ENCODE measurements at regions not wholly inside any gene's neighbourhood (a gene's known extent, or its start where the extent isn't known, plus 50 kb on each side); places are given as distances from the start of the nearest gene placed in this dataset.
A peak's percentile ranks its signal among the peaks of the same experiment; 100 is the strongest.

DNA sequence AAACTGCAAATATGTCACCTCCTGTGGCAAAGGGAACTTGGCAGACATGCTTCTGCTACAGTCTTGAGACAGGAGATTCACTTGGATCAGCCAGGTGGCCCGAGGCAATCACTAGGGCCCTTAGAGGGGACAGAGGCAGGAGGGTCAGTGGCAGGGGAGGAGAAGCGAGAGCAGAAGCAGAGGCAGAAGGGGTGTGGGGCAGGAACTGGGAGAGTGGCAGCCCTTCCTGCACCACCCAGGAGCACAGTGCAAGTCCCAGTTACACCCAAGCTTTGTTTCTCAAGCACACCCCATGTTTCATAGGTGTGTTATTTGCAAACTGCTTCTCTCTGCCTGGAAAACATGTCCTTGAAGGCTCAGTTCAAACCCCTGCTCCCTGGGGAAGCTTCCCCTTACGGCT is 309.7 kb upstream of the MYT1L start:
- Mint-ChIP-seq H3K36me3 (peaks cover 0 to 9% of the 10 kb centered on the region in 2 donors), H3K9me3 (peaks cover 3 to 9% of the 10 kb centered on the region in 2 donors), H3K27ac (no peak overlapping the region)
- DNase-seq (ENCODE audit: low spot score in 2 of 2) (no peak), ATAC-seq (no peak)

DNA sequence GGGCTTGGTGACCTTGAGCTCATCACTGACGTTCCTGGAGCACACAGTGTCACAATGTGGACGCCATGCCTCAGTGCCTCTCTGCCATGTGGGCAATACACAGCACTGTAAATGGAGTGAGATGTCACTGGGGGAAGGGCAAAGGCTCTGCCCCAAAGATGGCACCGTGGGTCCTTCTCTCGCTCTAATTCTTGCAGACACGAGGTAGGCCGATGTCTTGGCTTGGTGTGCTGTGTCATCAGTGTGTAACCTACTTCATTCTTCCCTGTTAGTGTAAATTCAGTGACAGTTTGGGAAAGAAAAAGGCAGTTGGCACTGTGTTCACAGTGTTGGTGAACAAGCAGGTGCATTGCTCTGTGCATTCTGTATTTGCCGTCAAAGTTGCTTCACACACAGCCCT is 309.3 kb upstream of the MYT1L start:
- peaks cover 0 to 9% of the 10 kb centered on the region in 2 donors for H3K36me3 Mint-ChIP-seq
- no peak for ATAC-seq
- H3K9me3 Mint-ChIP-seq = peaks cover 3 to 9% of the 10 kb centered on the region in 2 donors
- DNase-seq (ENCODE audit: low spot score in 2 of 2) = no peak
- no peak overlapping the region for H3K27ac Mint-ChIP-seq

DNA sequence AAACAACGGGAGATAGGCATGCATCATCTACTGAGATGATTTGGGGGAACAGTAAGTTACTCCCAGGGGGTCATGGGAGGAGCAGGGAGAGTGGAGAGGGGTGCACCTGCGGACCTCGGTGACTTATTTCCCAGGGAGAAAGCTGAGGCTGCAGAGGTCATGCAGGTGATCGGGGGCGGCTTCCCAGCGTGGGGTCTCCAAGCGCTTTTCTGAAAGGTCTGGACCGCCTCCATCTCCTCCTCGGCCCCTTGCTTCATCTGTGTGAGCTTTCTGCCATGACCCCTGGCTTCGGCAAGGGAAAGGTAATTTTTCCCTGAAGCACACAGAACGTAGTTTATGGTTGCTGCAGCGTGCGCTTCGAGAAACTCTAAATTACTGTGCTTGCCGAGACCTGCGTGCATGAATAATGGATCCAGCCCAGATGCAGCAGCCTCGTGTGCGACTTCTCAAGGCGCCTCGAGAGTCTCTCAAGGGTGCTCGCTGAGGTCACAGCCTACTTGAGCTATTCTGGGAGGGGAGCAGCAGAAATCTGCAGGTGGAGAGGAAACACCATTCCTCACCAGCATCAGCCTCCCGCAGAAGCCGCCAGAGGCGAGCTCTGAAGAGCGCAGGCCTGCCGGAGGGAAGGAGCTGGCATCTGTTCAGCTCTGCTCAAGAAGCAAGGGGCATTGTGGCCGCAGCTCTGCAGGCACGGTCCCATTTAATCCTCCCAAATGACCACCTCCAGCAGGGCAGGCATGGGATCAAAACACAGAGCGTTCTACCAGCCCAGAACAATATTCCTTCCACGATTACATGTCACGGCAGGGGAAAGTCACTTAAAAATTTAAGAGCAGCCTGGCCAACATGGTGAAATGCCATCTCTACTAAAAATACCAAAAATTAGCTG is 308.4 kb upstream of the MYT1L start:
- Mint-ChIP-seq H3K36me3 (peaks cover 0 to 8% of the 10 kb centered on the region in 2 donors), H3K27ac (no peak overlapping the region), H3K9me3 (peaks cover 3 to 8% of the 10 kb centered on the region in 2 donors)
- DNase-seq (ENCODE audit: low spot score in 2 of 2) = no peak
- no peak for ATAC-seq

DNA sequence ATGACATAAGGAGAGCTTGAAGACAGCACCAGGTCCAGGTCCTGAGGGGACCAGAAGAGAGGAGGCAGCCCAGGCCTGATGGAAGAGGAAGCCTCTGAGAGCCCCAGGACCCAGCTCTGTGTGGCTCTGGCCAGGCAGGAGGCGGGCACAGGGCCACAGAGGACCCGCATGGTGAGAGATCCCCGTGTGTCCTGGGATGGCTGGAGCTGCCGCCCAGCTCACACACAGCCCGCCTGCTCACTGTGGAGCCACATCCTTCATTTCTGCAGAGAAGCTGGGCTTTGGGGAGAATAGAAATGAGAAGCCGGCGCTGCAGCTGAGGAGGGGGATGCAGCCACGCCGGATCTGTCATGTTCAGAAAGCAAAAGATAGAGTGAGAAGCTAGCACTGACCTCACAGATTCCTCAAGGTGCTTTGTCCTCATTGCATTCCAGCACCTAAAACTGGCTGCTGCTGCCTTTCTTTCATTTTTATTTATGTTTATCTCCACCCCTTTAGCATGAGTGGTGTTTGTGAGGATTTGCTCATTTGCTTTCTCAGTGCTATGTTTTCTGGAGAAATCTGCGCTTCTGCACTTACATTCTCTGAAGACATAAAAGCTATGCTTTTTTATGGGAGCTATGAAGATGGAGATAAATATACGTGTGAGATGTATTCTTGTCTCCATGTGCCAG is 307.6 kb upstream of the MYT1L start:
- Mint-ChIP-seq H3K9me3 (no peaks in the 10 kb centered on the region), H3K27ac (no peak overlapping the region), H3K36me3 (no peaks in the 10 kb centered on the region)
- DNase-seq (ENCODE audit: low spot score in 2 of 2) (no peak), ATAC-seq (no peak)

DNA sequence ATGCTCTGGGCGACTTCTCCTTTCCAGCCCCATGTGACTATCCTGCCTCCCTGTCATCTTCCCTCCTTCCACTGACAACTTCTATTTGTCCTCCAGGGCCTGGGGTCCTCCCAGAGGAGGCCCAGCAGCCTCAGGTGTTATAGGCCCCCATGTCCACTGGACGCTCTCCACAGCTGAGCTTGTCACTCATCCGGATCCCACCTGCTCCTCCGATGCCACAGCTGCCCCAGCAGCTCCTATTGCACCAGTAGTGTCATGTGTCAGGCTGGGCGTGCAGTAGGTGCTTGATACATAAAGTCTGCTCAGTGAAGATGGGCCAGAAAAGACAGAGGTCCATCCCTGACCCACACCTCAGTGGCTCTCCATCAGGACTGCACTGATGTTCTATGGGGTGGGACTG is 305.7 kb upstream of the MYT1L start:
- Mint-ChIP-seq H3K9me3 (peaks cover 2% of the 10 kb centered on the region in 2 donors), H3K36me3 (no peaks in the 10 kb centered on the region), H3K27ac (peak overlapping the region in 1 of 2 donors; percentile 77)
- no peak for DNase-seq (ENCODE audit: low spot score in 2 of 2)
- no peak for ATAC-seq

DNA sequence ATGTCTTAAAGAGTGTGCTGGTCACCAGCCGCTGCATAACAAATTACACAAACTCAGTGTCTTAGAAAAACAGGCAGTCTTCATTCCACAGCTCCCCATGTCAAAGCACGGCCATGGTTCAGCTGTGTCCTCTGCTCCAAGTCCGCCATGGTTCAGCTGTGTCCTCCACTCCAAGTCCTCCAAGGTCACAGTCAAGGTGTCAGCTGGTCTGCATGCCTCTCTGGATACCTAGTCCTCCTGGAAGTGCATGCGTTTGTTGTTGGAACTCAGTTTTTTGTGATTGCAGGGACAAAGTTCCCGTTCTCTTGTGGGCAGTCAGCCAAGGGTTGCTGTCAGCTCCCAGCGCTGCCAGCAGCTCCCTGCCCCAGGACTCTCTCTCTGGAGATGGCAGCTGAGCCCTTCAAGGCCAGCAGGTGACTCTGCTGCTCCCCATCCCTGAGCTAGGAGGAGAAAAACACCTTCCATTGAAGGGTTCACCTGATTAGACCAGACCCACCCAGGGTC is 304.0 kb upstream of the MYT1L start:
- DNase-seq (ENCODE audit: low spot score in 2 of 2) = no peak
- Mint-ChIP-seq H3K36me3 (peaks cover 0 to 5% of the 10 kb centered on the region in 2 donors), H3K27ac (no peak overlapping the region), H3K9me3 (peaks cover 10% of the 10 kb centered on the region in 2 donors)
- no peak for ATAC-seq

DNA sequence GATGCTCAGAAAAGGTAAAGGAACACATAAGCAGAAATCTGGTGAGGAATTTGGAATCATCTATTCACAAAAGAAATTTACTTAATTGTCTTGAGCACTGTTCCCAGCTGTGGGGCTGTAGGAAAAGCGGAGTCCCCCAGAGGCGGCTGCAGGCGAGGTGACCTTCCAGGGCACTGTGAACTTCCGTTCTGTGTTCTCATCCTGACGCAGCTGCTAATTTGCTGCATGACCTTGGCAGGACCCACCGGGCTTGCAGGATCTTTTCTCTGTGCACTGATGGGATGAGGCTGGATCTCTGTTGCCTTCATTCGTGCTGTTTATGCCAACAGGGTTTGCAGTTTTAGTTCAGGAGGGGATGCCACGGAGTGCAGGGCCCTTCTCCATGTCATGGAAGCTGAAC is 301.9 kb upstream of the MYT1L start:
- peaks cover 10% of the 10 kb centered on the region in 2 donors for H3K9me3 Mint-ChIP-seq
- no peak overlapping the region for H3K27ac Mint-ChIP-seq
- peaks cover 0 to 5% of the 10 kb centered on the region in 2 donors for H3K36me3 Mint-ChIP-seq
- no peak for DNase-seq (ENCODE audit: low spot score in 2 of 2)
- no peak for ATAC-seq

DNA sequence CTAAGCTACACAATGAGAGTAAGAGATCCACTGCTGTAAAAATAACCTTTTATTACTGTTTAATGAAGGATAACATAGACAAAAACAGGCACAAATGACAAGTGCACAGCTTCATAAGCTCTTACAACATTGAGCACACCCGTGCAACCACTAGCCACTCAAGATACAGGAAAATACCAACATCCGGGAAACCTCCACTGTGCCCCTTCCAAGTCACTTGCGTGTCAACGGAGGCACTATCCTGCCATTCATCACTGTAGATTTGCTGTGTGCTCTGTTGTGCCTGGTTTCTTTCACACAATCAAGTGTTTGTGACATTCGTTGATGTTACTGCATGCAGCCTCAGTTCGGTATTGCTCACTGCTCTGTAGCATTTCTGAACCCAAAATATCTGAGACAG is 292.9 kb upstream of the MYT1L start:
- H3K27ac Mint-ChIP-seq = no peak overlapping the region
- H3K36me3 Mint-ChIP-seq = no peaks in the 10 kb centered on the region
- no peaks in the 10 kb centered on the region for H3K9me3 Mint-ChIP-seq
- DNase-seq (ENCODE audit: low spot score in 2 of 2) (no peak), ATAC-seq (no peak)

DNA sequence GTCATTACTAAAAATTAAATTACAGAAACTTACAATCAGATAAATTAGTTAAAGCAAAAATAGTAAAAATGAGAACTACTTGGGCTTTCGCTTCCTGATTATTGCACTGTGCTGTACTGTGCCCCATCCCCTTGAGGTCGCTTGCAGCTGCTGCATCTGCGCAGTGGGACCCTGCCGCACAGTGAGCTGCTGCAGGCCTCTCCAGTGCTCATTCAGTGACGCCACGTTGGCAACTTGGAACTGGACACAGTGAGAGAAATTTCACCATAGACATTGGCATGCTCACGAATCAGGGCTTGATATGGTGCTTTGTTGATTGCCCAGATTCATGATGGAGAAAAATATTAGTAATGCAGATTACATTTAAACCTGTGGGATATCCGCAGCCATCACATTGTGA is 290.8 kb upstream of the MYT1L start:
- Mint-ChIP-seq H3K27ac (no peak overlapping the region), H3K9me3 (no peaks in the 10 kb centered on the region), H3K36me3 (no peaks in the 10 kb centered on the region)
- ATAC-seq (no peak), DNase-seq (ENCODE audit: low spot score in 2 of 2) (no peak)

DNA sequence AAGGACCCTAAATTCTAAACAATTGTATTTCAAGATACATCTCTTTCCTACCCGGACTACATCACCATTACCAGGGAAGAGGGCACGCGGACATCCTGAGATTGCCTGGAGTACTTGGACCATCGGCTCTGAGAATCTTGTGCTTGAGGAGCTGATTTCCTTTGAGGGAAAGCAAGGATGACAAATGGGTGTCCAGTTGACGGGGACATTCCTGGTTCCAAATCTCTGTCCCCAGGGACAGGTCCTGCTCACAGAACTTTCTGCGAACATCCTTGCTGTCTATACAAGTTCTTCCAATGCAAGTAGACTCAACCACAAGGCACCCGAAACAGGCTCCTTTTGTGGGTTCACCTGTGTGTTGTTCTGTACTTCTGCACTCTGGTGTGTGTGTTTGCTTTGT is 289.5 kb upstream of the MYT1L start:
- no peak overlapping the region for H3K27ac Mint-ChIP-seq
- H3K9me3 Mint-ChIP-seq = no peaks in the 10 kb centered on the region
- no peak for DNase-seq (ENCODE audit: low spot score in 2 of 2)
- no peak for ATAC-seq
- H3K36me3 Mint-ChIP-seq = no peaks in the 10 kb centered on the region

DNA sequence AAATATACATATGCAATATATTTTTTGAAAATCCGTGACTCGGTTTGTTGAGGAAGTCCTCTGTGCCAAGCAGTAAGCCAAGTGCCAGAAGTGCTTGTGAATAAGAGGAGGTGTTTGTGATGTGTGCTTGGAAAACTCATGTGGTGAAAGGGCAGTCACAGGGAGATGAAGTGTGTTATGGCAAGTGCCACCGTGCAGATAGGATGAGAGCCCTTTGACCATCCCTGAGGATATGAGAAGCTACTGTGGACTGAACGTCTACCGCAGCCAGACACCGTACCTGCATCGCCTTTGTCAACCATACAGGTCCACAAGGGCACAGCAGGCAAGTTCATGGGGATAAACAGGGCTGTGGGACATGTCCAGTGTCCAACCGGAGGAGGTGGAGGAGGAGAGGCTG is 288.9 kb upstream of the MYT1L start:
- ATAC-seq = no peak
- no peak for DNase-seq (ENCODE audit: low spot score in 2 of 2)
- Mint-ChIP-seq H3K36me3 (no peaks in the 10 kb centered on the region), H3K9me3 (no peaks in the 10 kb centered on the region), H3K27ac (no peak overlapping the region)

DNA sequence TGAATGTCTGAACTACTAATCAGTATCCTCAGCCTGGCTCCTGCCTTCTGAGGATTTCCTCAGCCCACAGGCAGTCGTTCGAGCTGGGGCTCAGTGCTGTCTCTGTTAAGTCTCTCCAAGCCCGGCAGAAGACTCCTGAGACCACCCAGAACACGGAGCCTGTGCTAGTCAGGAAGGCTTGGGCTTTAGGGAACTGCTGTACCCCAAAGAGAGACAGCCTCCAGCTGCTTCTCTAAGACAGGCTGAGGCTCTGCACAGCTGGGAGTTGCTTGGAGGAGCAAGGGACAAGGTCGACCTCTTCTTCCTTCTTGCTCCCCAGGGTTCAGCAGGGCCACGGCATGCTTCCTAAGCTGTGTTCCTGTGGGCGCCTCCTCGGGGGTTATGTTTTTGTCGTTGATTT is 283.4 kb upstream of the MYT1L start:
- Mint-ChIP-seq H3K36me3 (peaks cover 11 to 21% of the 10 kb centered on the region in 2 donors), H3K27ac (no peak overlapping the region), H3K9me3 (peaks cover 6 to 9% of the 10 kb centered on the region in 2 donors)
- no peak for DNase-seq (ENCODE audit: low spot score in 2 of 2)
- no peak for ATAC-seq

DNA sequence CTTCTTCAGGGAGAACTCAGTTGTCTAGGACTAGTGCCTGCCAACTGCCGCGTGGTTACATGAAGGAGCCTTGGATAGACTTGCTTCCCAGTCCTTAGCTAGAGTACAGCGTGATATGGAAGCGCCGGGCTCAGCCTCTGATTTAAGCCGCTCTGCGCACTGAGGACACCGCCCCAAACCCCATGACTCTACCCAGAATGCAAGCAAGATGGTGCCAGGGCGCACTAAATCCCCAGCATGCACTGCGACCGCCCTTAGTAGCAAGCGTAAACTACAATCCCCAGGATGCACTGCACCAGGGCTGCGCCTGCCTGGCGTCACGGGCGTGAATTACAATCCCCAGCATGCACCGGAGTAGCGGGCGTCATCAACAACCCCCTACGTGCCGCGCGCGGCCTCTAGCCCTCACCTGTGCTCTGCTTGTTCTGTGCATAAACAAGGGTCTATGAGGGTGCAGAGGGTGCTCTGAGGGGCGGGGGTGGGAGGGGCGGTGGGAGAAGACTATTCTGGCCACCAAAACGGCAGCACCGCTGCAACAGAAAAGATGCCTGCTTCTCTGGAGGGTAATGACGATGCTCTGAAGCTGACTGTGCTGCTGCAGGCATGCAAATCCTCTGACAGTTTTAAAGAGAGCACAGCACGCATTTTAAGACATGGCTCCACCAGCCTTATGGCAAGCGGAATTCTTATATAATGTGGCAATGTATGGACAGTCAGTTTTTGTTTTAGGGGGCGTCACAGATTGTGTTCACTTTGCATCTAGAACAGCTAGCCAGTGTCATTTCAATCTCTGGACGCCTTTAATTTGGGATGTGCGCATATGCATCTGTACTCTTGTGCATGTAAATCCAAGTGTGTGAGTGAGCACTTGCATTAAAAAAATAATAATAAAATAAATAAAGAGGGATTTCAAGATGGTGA is 282.5 kb upstream of the MYT1L start:
- Mint-ChIP-seq H3K27ac (peak overlapping the region; percentile 24 to 85), H3K36me3 (peaks cover 11 to 21% of the 10 kb centered on the region in 2 donors), H3K9me3 (peaks cover 6 to 9% of the 10 kb centered on the region in 2 donors)
- DNase-seq (ENCODE audit: low spot score in 2 of 2) = peak; percentile 82 to 87
- ATAC-seq = peak; percentile 100

DNA sequence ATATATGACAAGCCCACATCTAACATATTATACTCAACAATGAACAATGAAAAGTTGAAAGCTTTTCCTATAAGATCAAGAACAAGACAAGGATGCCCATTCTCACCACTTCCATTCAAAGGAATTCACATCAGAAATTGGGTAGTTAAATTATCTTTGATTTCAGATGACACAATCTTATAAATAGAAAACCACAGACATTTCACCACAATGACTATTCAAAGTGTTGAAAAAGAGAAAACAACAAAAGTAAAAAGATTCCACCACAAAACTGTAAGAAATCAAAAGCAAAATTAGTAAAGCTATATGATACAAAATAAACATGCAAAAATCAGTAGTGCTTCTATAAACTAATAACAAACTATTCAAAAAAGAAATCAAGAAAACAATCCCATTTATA is 279.7 kb upstream of the MYT1L start:
- peaks cover 6 to 9% of the 10 kb centered on the region in 2 donors for H3K9me3 Mint-ChIP-seq
- no peak for ATAC-seq
- H3K36me3 Mint-ChIP-seq = peaks cover 11 to 21% of the 10 kb centered on the region in 2 donors
- H3K27ac Mint-ChIP-seq = no peak overlapping the region
- DNase-seq (ENCODE audit: low spot score in 2 of 2) = no peak

DNA sequence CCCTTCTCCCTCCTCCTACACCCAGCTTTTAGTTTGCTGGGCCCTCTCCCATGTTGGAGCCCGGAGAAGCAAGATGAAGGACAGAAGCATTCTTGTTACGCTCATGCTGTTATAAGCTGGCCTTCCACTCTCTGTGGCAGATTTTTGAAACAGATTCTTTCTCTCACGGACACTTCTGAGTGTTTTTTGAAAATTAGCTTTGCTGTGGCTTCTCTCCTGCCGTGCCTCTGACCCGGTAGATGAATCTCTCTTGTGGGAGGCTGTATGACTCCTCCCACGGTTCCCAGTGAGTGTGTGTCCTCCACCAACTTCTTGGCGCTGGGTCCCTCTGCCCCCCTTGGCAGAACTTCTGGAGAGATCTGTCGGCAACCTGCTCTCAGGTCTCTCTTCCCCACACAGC is 269.3 kb upstream of the MYT1L start:
- H3K36me3 Mint-ChIP-seq = peaks cover 0 to 5% of the 10 kb centered on the region in 2 donors
- no peak for ATAC-seq
- peaks cover 0 to 8% of the 10 kb centered on the region in 2 donors for H3K9me3 Mint-ChIP-seq
- DNase-seq (ENCODE audit: low spot score in 2 of 2) = no peak
- H3K27ac Mint-ChIP-seq = no peak overlapping the region

DNA sequence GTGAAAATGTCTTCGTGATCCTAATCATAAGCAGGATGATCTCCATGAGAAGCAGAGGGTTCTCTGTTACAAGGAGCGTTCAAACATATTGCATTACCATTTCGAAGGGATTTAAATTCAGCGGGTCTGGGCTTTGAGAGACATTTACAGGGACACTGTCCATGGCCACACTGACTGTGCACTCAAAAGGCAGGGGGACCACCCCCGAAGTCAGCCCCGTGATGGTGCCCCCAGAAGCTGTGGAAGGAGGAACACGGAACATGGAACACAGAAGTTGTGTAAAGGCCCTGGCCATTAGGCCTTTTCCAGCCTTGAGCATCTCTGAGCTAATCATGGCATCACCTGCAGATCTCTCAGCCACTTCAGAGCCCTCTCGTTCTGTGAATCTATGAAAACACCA is 268.4 kb upstream of the MYT1L start:
- DNase-seq (ENCODE audit: low spot score in 2 of 2) = no peak
- no peak overlapping the region for H3K27ac Mint-ChIP-seq
- no peak for ATAC-seq
- peaks cover 0 to 8% of the 10 kb centered on the region in 2 donors for H3K9me3 Mint-ChIP-seq
- peaks cover 0 to 5% of the 10 kb centered on the region in 2 donors for H3K36me3 Mint-ChIP-seq
